ENCODE measurements at regions not wholly inside any gene's neighbourhood (a gene's known extent, or its start where the extent isn't known, plus 50 kb on each side); places are given as distances from the start of the nearest gene placed in this dataset.

GRCh38 chr16:85510041-85510659 is 103.0 kb upstream of the GSE1 start:
- no peaks in the 10 kb centered on the region for H3K9me3 Mint-ChIP-seq
- H3K4me1 Mint-ChIP-seq: peaks cover 12% of the 10 kb centered on the region

GRCh38 chr16:85511938-85512807 is 100.9 kb upstream of the GSE1 start:
- Histone ChIP-seq H3K4me1 (ENCODE audit: control insufficient read depth, insufficient read depth, low read length) (peaks cover 4% of the 10 kb centered on the region), H3K4me3 (ENCODE audit: low read length) (no peak overlapping the region), H3K9me3 (ENCODE audit: control insufficient read depth, low read length) (no peaks in the 10 kb centered on the region), H3K27me3 (ENCODE audit: control insufficient read depth, insufficient read depth, low read length, poor library complexity, severe bottlenecking) (no peaks in the 10 kb centered on the region), H3K27ac (ENCODE audit: low read depth, low read length) (no peak overlapping the region), H3K9ac (ENCODE audit: extremely low read depth, low read length, poor library complexity, severe bottlenecking) (no peak overlapping the region), H3K36me3 (ENCODE audit: control insufficient read depth, insufficient read depth, low read length) (no peaks in the 10 kb centered on the region)
- H3K4me3 Mint-ChIP-seq: no peak overlapping the region
- no peaks in the 10 kb centered on the region for H3K27me3 Mint-ChIP-seq (ENCODE audit: insufficient read depth)
- peaks cover 17% of the 10 kb centered on the region for H3K4me1 Mint-ChIP-seq
- WGBS, 2 experiments (ENCODE audit: insufficient coverage in 1 of 2, insufficient read length in 1 of 2): 86 to 88% methylated on average over 11 to 23 of the region's 24 CpGs
- DNase-seq: no peak
- H3K9me3 Mint-ChIP-seq: no peaks in the 10 kb centered on the region
- TF ChIP-seq CTCF (conservative IDR thresholded peaks at IDR 0.05): no peak
- no peak overlapping the region for H3K27ac Mint-ChIP-seq
- no peaks in the 10 kb centered on the region for H3K36me3 Mint-ChIP-seq (ENCODE audit: low read depth)

More at GRCh38 chr16:85510041-85510659, 103.0 kb upstream of the GSE1 start:
- peaks cover 4% of the 10 kb centered on the region for H3K4me1 ChIP-seq (ENCODE audit: control insufficient read depth, insufficient read depth, low read length)
- H3K27ac ChIP-seq (ENCODE audit: low read depth, low read length): peak overlapping the region; percentile 72
- Mint-ChIP-seq H3K27me3 (ENCODE audit: insufficient read depth) (no peaks in the 10 kb centered on the region), H3K4me3 (no peak overlapping the region), H3K27ac (no peak overlapping the region), H3K36me3 (ENCODE audit: low read depth) (no peaks in the 10 kb centered on the region)
- no peak overlapping the region for H3K9ac ChIP-seq (ENCODE audit: extremely low read depth, low read length, poor library complexity, severe bottlenecking)
- TF ChIP-seq CTCF (conservative IDR thresholded peaks at IDR 0.05): no peak
- H3K36me3 ChIP-seq (ENCODE audit: control insufficient read depth, insufficient read depth, low read length): no peaks in the 10 kb centered on the region
- H3K9me3 ChIP-seq (ENCODE audit: control insufficient read depth, low read length): no peaks in the 10 kb centered on the region
- no peaks in the 10 kb centered on the region for H3K27me3 ChIP-seq (ENCODE audit: control insufficient read depth, insufficient read depth, low read length, poor library complexity, severe bottlenecking)
- DNase-seq: no peak
- 83 to 87% methylated on average over 12 to 21 of the region's 21 CpGs for WGBS, 2 experiments (ENCODE audit: insufficient coverage in 1 of 2, insufficient read length in 1 of 2)
- no peak overlapping the region for H3K4me3 ChIP-seq (ENCODE audit: low read length)

DNA sequence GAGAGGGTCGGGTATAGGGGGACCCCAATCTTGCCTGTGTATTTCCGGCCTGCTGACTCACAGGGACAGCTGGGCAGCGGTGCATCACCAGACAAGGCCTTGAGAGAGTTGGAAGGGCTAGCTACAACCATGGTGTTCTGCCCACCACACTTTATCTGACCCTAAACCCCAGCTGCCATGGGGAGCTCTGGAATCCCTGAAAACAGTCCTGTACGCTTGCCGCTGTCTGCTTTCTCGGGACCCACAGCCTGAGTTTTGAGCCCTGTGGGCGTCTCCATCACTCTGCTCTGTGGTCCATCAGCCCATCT is 100.4 kb upstream of the GSE1 start:
- WGBS, 2 experiments (ENCODE audit: insufficient coverage in 1 of 2, insufficient read length in 1 of 2): 91 to 92% methylated on average over 7 of the region's 7 CpGs
- Histone ChIP-seq H3K36me3 (ENCODE audit: control insufficient read depth, insufficient read depth, low read length) (no peaks in the 10 kb centered on the region), H3K9me3 (ENCODE audit: control insufficient read depth, low read length) (no peaks in the 10 kb centered on the region), H3K4me3 (ENCODE audit: low read length) (no peak overlapping the region), H3K4me1 (ENCODE audit: control insufficient read depth, insufficient read depth, low read length) (peaks cover 4% of the 10 kb centered on the region), H3K9ac (ENCODE audit: extremely low read depth, low read length, poor library complexity, severe bottlenecking) (no peak overlapping the region), H3K27ac (ENCODE audit: low read depth, low read length) (no peak overlapping the region), H3K27me3 (ENCODE audit: control insufficient read depth, insufficient read depth, low read length, poor library complexity, severe bottlenecking) (no peaks in the 10 kb centered on the region)
- Mint-ChIP-seq H3K4me3 (no peak overlapping the region), H3K27ac (no peak overlapping the region), H3K4me1 (peaks cover 21% of the 10 kb centered on the region), H3K36me3 (ENCODE audit: low read depth) (no peaks in the 10 kb centered on the region), H3K27me3 (ENCODE audit: insufficient read depth) (no peaks in the 10 kb centered on the region), H3K9me3 (no peaks in the 10 kb centered on the region)
- DNase-seq: no peak
- TF ChIP-seq CTCF (conservative IDR thresholded peaks at IDR 0.05): no peak

All from endodermal cell (in vitro differentiated cells).